ENCODE measurements at regions not wholly inside any gene's neighbourhood (a gene's known extent, or its start where the extent isn't known, plus 50 kb on each side); places are given as distances from the start of the nearest gene placed in this dataset.

GRCh38 chr2:183264890-183265535, 140.8 kb downstream of the NUP35 start:
- ATAC-seq, result no peak
- CTCF ChIA-PET (ENCODE audit: low intra/inter-chr PET ratio), result no interaction called here
- Histone ChIP-seq H3K79me2 (ENCODE audit: control insufficient read depth, insufficient read depth, low read length) (no peaks in the 10 kb centered on the region), H3K27me3 (ENCODE audit: control insufficient read depth in 2 of 2, insufficient read depth in 2 of 2, low read length in 2 of 2) (peaks cover 0 to 9% of the 10 kb centered on the region in 2 experiments; a peak in 2 of 5 replicates), H3K9ac (ENCODE audit: insufficient read depth in 1 of 2, low read depth in 2 of 2, low read length in 2 of 2) (no peak overlapping the region), H3K4me1 (replicated peaks in 1 of 2; ENCODE audit: control insufficient read depth in 2 of 2, insufficient read depth in 2 of 2, low read length in 2 of 2) (peaks cover 0 to 4% of the 10 kb centered on the region in 2 experiments; a peak in 1 of 5 replicates), H3K9me3 (replicated peaks; ENCODE audit: control insufficient read depth, insufficient read depth, low read depth, low read length) (no peaks in the 10 kb centered on the region), H3K36me3 (ENCODE audit: control insufficient read depth, insufficient read depth, low read length) (no peaks in the 10 kb centered on the region), H3K4me3 (no peak overlapping the region), H3K27ac (ENCODE audit: extremely low read depth, low read depth, low read length) (no peak overlapping the region), H3K9me1 (ENCODE audit: control insufficient read depth, insufficient read depth, low read length) (no peaks in the 10 kb centered on the region), H4K20me1 (replicated peaks; ENCODE audit: control insufficient read depth, insufficient read depth, low read length) (no peaks in the 10 kb centered on the region), H3K4me2 (ENCODE audit: insufficient read depth, low read length) (no peak overlapping the region), H2AFZ (ENCODE audit: low read depth, low read length) (no peak overlapping the region)
- in situ Hi-C loops (cut with MboI), result no loop called here
- no peak for TF ChIP-seq PYGO2 (tag; IDR thresholded peaks at IDR 0.05)
- TF ChIP-seq CHCHD3 (CRISPR knock-in tag; IDR thresholded peaks at IDR 0.05), result no peak
- BruUV-seq (replicated peaks), result no TSS peak
- FAIRE-seq, result no peak
- POLR2A ChIA-PET, result no interaction called here
- DNase-seq (ENCODE audit: extremely low read depth in 1 of 4, low spot score in 3 of 4), result no peak
- WGBS (ENCODE audit: insufficient coverage, low coverage, missing lambda C conversion rate), result 11% methylated on average over 21 of the region's 21 CpGs
- intact Hi-C loops (cut with micrococcal nuclease), result no loop called here

GRCh38 chr2:183267148-183267827, 143.0 kb downstream of the NUP35 start:
- Histone ChIP-seq H3K9ac (ENCODE audit: insufficient read depth in 1 of 2, low read depth in 2 of 2, low read length in 2 of 2) (no peak overlapping the region), H3K79me2 (ENCODE audit: control insufficient read depth, insufficient read depth, low read length) (no peaks in the 10 kb centered on the region), H3K4me3 (no peak overlapping the region), H3K4me1 (replicated peaks in 1 of 2; ENCODE audit: control insufficient read depth in 2 of 2, insufficient read depth in 2 of 2, low read length in 2 of 2) (no peaks in the 10 kb centered on the region), H3K9me1 (ENCODE audit: control insufficient read depth, insufficient read depth, low read length) (no peaks in the 10 kb centered on the region), H3K4me2 (ENCODE audit: insufficient read depth, low read length) (no peak overlapping the region), H4K20me1 (replicated peaks; ENCODE audit: control insufficient read depth, insufficient read depth, low read length) (no peaks in the 10 kb centered on the region), H2AFZ (ENCODE audit: low read depth, low read length) (no peak overlapping the region), H3K9me3 (replicated peaks; ENCODE audit: control insufficient read depth, insufficient read depth, low read depth, low read length) (no peaks in the 10 kb centered on the region), H3K27ac (ENCODE audit: extremely low read depth, low read depth, low read length) (no peak overlapping the region), H3K36me3 (ENCODE audit: control insufficient read depth, insufficient read depth, low read length) (no peaks in the 10 kb centered on the region), H3K27me3 (ENCODE audit: control insufficient read depth in 2 of 2, insufficient read depth in 2 of 2, low read length in 2 of 2) (no peaks in the 10 kb centered on the region)
- 0% methylated on average over 5 of the region's 5 CpGs for WGBS (ENCODE audit: insufficient coverage, low coverage, missing lambda C conversion rate)
- intact Hi-C loops (cut with micrococcal nuclease), result no loop called here
- BruUV-seq (replicated peaks), result no TSS peak
- DNase-seq (ENCODE audit: extremely low read depth in 1 of 4, low spot score in 3 of 4), result no peak
- ChIA-PET CTCF (ENCODE audit: low intra/inter-chr PET ratio) (no interaction called here), POLR2A (no interaction called here)
- in situ Hi-C loops (cut with MboI), result no loop called here
- no peak for FAIRE-seq
- ATAC-seq, result no peak
- TF ChIP-seq ZBTB8A (IDR thresholded peaks at IDR 0.05; ENCODE audit: partially characterized antibody), result no peak
- no peak for TF ChIP-seq MEF2A (IDR thresholded peaks at IDR 0.05; ENCODE audit: control insufficient read depth, low read depth, low read length)
